H1 (cell line): ENCODE measurements at regions not wholly inside any gene's neighbourhood (a gene's known extent, or its start where the extent isn't known, plus 50 kb on each side); places are given as distances from the start of the nearest gene placed in this dataset.

Experiments used
- CHD2 ChIP-seq: IDR thresholded peaks from 2 replicates; pipeline ENCODE4 v1.6.1; 2012; ENCODE audit warnings: low read length, improper control_type of control experiment
- CTCF ChIP-seq, 3 experiments: IDR thresholded peaks; 1 replicate in 2 of 3; 2 replicates in 1 of 3; pipeline versions ENCODE4 v1.5.1 to v1.6.1; 2011; ENCODE audit warnings: low read length in 3 of 3, mild to moderate bottlenecking in 3 of 3, inconsistent platforms in 2 of 3, low read depth in 1 of 3, moderate library complexity in 1 of 3; ENCODE audit not compliant: insufficient read depth in 1 of 3; ENCODE audit errors: control extremely low read depth in 1 of 3
- GTF2F1 ChIP-seq: IDR thresholded peaks from 2 replicates; pipeline ENCODE4 v1.6.1; 2012; ENCODE audit warnings: low read depth, low read length, improper control_type of control experiment, borderline replicate concordance
- KDM5A ChIP-seq: fragments of 200-600 bp; IDR thresholded peaks from 2 replicates; pipeline ENCODE4 v1.7.1; 2012; ENCODE audit warnings: mild to moderate bottlenecking, low read length, inconsistent platforms, mixed read lengths
- TAF1 ChIP-seq: IDR thresholded peaks from 2 replicates; pipeline ENCODE4 v1.6.1; 2011; ENCODE audit warnings: mild to moderate bottlenecking, low read depth, low read length

DNA sequence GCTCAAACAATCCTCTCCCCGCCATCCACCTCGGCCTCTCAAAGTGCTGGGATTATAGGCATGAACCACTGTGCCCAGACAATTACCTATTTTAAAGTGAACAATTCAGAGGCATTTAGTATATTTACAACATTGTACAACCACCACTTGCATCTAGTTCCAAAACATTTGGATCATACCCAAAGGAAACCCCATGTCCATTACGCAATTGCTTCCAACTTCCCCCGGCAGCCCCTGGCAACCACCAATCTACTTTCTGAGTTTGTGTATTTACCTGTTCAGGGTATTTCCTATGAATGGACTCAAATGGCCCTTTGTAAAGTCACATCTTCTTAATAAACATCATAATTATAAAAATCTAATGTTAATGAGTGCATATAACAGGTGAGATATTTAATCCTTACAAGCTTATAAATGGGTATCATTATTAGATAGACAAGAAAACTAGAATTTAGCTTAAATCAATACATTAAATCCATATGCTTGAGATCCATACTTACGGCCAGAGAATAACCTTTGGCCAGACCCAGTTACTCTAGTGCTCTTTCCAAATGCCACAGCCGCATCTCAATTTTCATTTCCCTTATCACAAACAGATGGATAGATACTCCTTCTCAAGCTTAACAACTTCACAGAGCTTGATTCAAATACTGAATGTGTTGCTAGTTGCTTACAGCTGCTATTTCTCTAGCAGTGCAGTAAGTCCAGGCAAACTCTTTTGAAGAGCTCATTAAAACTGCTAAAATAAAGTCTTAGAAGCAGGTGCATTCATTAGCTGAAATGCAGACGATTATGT is 133.4 kb upstream of the MKLN1 start:
- TF ChIP-seq TAF1 = no peak
- no peak for TF ChIP-seq CTCF (IDR thresholded peaks at IDR 0.05; ENCODE audit: control extremely low read depth in 1 of 3, insufficient read depth in 1 of 3, low read depth in 1 of 3, low read length in 3 of 3)
- TF ChIP-seq GTF2F1 = no peak
- TF ChIP-seq KDM5A = no peak
- no peak for TF ChIP-seq CHD2
